GM19455 (cell line): ENCODE measurements at regions not wholly inside any gene's neighbourhood (a gene's known extent, or its start where the extent isn't known, plus 50 kb on each side); places are given as distances from the start of the nearest gene placed in this dataset.

ENCODE experiments used
- ATAC-seq: cut with Tn5 transposase; IDR thresholded peaks from one replicate; pipeline ENCODE4 v1.9.1; 2021; ENCODE audit not compliant: unreplicated experiment

DNA sequence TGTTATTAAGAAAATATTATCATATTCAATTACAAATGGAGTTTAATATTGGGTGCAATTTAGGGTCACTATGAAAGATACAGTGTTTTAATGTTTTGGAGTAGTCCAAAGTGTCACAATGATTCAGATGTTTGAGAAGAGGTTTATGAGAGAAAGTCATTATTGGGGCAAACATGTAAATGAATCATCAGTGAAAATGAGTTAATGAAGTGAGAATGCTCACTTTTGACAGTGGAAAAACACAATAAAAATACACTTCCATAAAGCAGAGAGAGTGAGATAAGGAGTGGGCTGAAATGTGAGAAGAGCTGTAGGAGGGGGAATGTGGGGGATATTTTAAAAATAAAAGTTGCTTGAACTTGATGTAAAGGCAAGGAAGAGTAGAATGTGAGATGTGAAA, 957.1 kb downstream of the PCDH18 start:
- no peak for ATAC-seq

DNA sequence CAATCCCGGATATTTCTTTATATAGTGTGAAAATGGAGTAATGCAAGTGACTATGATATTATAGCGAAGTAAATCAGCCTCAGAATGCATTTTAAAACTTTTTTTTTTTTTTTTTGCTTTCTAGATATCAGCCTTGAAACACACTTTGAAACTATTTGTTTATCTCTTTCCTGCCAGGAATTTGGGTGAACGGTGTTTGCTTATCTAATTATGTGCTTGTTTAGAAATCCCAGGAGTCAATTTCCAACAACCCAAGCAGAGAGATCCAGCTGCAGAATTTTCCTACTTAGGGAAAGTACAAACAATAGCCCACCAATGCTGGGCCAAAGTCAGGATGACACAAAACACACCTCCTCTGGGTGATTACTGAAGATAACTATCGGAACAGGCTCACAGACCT, 958.8 kb downstream of the PCDH18 start:
- ATAC-seq = no peak

DNA sequence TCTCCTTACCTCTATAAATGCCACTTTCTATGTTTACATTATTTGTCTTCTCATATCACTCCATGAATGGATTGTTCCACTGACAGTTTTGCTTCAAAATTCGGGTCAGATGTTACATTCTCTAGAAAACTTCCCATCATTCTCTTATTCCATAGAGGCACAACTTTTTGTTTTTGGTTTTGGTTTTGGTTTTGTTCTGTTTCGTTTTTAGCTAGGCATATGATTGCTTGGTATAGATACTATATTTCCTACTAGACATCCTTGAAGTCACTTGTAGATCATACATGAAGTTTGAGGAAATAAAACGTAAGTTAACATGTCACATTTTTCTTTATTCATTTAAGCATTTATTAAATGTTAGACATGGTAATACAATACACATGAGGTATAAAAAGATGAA, 961.0 kb downstream of the PCDH18 start:
- ATAC-seq = no peak

DNA sequence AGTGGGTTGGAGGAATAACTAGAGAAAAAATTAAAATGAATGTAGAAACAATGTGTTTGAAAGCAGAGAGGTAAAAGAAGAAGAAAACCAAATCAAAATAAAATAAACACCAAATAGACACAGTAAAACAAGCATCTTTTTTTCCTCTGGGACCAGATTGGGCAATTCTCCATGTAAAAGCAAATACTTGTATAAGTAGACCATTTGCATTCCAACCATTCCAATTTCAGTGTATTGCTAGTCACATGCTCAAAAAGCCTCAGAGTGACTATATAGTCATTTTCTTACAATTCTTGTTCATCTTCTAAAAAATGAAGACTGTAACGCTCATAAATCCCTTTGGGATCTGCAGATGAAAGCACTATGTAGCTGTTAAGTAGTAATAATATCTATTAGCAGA, 969.5 kb downstream of the PCDH18 start:
- no peak for ATAC-seq

GRCh38 chr4:136558940-136559494, 973.3 kb downstream of the PCDH18 start:
- no peak for ATAC-seq

GRCh38 chr4:136557396-136557795, 974.9 kb downstream of the PCDH18 start:
- no peak for ATAC-seq

GRCh38 chr4:136554033-136554432, 978.3 kb downstream of the PCDH18 start:
- ATAC-seq = no peak

DNA sequence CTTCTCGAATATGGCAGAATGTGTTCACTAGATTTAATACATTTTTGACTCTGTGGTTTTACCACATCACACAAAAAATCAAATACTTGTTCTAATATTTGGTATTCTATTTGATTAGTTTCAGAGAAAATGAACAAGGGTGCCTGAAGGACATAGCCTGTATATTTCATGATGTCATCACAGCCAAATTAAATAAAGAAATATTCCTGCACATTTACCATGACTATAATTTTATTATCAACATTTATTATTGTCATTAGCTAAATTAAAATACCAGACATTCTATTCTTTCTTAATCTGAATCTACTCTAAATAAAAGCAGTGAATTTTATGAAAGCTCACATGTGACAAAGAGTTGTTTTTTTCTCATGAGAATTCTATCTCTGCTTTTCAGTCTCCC, 980.5 kb downstream of the PCDH18 start:
- no peak for ATAC-seq

DNA sequence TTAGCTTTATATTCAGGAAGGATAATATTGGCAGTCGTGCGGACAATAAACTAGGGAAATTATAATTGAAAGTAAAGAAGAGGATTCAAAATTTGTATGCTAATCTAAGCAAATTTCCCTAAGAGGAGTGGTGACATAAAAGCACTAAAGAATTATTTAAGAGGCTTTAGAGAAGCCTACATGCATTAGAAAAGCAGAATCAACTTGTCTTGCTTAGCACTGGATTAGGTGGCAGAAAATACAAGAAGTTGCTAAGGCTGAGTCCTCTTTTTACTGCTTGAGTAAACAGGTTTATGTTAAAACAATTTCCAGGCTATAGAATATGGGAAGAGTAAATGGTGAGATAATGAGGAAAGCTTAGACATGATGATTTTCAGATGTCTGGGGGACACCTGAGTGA, 991.5 kb downstream of the PCDH18 start:
- ATAC-seq = no peak

- ATAC-seq = no peak
Observed at GRCh38 chr4:136528131-136528530, 1004.2 kb downstream of the PCDH18 start.

DNA sequence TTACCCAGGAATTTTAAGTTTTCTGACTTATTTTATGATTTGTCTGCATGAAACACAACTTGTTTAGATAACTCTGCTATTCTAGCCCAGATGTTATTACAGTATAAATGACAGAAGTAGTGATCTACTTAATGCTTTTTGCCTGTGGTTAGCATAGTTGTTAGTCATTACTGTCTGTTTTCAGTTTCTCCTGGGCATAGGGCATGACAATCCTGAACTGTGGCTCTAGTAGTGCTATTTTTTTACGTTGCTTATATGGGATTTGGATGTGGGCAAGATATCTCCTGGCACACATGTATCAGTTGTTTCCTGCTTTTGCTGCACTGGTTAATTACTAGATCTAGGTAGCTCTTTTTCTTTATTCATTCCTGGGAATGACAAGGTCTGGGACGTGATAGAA, 1005.8 kb downstream of the PCDH18 start:
- no peak for ATAC-seq

DNA sequence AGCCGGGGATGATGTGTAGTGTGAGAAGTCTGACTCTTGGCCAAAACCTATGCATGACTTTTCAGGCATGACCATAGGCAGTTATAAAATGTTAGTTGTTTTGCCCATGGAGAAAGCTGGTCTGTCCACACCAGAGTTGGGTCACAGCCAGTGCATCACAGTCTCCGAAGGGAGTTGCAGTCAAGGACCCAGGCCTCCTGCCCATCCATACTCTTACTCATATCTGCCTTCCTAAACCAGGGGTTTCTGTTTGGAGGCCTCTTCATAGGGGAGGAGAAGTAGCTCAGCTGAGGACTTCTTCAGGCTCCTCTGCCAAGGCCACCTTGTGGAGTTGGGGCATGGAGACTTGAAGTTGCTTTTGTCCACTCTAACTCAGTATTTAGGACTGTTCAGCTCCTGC, 1008.3 kb downstream of the PCDH18 start:
- ATAC-seq = no peak

DNA sequence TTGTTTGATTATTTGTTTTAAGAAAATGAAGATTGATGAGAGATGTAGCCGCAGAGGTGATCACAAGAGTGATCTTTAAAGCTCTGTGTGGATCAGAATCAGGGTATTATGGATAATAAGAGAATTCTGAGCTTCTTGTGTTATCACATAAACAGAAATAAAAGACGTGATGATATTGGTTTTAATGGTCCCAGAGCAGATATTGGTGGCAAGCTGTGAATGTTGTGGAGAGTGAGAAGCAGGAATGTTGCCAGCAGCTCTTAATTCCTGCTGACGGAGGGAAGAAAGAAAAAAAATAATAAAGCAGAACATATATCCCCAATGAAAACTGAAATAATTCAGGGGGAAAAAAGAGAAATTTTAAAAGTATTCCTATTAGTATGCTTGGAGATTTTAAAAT, 1015.9 kb downstream of the PCDH18 start:
- no peak for ATAC-seq

DNA sequence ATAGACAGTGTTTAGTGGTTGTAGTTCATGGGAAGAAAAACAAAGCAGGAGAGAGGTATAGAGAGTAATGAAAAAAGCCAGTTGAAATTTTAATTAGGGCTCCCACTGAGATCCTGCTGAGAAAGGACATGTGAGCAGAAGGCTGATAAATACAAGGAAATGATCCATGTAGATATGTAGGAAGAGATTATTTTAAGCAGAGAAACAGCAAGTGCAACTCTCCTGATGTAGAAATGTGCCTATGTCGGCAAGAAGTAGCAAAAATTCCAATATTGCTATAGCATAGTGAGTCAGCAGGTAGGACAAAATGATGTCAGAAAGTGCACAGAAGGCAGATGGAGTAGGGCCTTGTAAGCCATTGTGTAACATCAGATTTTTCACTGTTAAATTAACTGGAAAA, 1027.3 kb downstream of the PCDH18 start:
- ATAC-seq = no peak

- no peak for ATAC-seq
Observed at GRCh38 chr4:136495851-136496250, 1036.4 kb downstream of the PCDH18 start.

DNA sequence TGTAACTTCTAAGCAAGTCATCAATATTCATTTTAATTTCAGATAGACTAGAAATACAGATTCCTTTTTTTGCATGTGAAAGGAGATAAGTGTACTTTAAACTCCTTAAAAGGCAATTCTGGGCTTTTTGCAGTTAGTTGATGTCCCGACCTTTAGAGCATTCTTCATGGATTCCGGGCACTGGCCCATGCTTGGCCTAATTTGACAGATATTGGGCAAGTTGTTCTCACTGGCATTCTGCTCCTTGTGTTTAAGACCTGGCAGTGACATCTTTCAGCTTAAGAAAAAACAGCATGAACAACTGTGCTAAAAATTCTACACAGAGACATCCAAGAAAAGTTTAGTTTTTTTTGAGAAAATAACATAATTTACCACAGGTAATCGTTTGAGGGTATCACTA, 1037.2 kb downstream of the PCDH18 start:
- ATAC-seq = no peak

- ATAC-seq = no peak
Observed at GRCh38 chr4:136489101-136489500, 1043.2 kb downstream of the PCDH18 start.

DNA sequence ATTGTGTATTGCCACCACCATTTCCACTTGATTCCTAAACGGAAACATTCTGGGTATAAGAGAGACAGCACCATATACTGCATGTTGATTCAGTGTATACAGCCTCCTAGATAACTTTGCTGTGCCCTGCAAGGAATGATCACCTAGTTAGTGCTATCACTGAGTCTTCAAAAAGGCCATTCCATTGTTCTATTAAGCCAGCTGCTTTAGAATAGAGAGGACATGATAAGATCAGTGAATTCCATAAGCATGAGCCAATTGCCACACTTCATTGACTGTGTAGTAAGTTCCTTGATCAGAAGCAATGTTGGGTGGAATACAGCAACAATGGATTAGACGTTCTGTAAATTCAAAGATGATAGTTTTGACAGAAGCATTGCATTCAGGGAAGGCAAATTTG, 1047.3 kb downstream of the PCDH18 start:
- no peak for ATAC-seq

- no peak for ATAC-seq
Observed at GRCh38 chr4:136476753-136477152, 1055.5 kb downstream of the PCDH18 start.

GRCh38 chr4:136471051-136471450, 1061.2 kb downstream of the PCDH18 start:
- no peak for ATAC-seq

- ATAC-seq = no peak
Observed at GRCh38 chr4:136465691-136466090, 1066.6 kb downstream of the PCDH18 start.

- ATAC-seq = no peak
Observed at GRCh38 chr4:136463941-136464340, 1068.4 kb downstream of the PCDH18 start.

DNA sequence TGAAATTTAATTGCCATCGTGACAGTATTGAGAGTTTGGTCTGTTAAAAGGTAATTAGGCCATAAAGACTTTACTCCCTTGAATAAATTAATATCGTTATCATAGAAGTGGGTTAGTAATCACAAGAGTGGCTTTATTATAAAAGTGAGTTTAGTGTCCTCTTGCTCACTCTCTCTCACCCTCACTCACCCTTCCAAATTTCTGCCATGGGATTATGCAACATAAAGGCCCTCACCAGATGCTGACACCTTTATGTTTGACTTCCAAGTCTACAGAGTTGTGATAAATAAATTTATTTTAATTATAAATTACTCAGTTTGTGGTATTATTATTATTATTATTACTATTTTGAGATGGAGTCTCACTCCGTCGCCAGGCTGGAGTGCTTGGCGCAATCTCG, 1070.8 kb downstream of the PCDH18 start:
- ATAC-seq = no peak

- ATAC-seq = no peak
Observed at GRCh38 chr4:136458326-136458725, 1074.0 kb downstream of the PCDH18 start.
